ENCODE measurements at regions not wholly inside any gene's neighbourhood (a gene's known extent, or its start where the extent isn't known, plus 50 kb on each side); places are given as distances from the start of the nearest gene placed in this dataset.
"Not testable (repeated sequence)": the region's sequence is repeated elsewhere in the genome, so short reads cannot be mapped to it uniquely, and the experiment has no call there.

DNA sequence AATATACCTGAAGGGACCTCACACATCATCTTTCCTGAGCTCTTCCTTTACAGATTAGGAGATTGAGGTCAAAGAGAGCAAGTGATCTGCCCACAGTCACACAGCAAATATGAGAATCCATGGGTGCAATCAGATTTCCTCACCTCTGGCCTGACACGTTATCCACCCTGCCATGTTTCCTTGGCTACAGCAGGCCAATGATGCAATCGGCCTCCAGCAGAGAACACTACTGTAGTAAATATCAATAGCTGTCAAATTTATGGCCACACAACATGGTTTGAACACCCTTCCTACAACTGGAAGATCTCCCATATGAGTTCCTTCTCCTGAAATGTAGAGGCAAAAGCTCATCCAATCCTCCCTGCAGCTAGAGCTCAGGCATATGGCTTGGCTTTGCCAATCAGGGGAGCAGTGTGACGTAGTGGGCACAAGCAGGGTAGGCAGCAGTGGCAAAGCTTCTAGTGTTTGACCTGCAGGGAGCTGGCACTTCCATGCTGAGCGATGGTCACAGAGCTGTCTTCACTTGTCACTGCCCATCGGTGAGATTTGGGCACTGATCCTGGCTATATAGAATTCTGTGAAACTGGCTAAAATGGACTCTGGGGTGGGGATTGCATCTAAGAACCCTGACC is 271.3 kb downstream of the TJP1 start:
- no peak for DNase-seq

DNA sequence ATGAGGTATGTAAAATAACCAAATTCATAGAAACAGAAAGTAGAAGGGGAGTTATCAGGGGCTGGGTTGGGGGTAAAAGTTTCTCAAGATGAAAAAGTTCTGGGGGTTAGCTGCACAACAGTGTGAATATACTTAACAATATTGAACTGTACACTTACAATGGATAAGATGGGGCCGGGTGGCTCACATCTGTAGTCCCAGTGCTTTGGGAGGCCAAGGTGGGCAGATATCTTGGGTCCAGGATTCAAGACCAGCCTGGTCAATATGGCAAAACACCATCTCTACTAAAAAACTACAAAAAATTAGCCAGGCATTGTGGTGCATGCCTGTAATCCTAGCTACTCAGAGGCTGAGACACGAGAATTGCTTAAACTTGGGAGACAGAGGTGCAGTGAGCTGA is 274.3 kb downstream of the TJP1 start:
- no peak for DNase-seq

DNA sequence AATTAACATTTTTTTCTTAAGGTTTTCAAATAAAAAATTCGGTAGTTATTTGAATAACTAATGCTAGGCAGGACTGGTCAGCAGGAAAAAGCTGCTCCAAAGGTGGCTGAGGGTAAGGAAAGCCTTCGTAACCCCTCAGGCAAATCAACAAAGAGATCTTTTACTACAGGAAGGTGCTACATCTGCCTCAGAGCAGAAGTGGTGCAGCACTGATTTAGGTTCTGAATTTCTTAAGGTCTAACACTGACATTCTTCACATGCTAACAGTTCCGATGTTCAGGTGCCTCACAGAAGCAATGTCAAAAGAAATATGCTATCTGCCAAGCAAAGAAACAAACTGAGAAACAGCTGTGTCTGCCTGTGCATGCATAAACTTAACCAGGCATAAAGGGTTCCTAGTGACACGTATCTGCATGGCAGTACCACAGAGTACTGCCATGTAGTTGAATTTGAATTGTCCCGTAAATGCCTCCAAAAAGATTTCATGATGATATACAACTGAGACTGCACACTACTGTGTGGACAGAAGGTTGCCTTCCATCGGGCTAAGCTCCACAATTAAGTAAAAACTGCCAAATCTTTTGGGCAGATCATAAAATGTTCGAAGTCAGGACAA is 275.0 kb upstream of the NSMCE3 start:
- DNase-seq: no peak

DNA sequence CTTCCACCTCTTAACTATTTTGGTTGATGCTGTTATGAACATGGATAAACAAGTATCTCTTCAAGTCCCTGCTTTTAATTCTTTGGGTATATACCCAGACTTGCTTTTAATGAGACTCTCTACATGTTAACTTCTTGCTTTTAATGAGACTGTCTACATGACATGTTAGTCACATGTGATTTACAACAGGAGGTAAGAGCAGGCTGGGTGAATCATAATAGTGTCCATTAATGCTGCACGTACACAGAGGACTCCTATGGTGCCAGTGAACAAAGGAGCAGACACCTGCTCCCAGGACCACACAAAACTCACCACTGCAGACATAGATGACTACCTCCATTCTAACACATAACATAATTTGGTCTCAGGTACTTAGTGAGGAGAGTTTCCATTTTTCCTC is 273.4 kb upstream of the NSMCE3 start:
- DNase-seq: no peak

DNA sequence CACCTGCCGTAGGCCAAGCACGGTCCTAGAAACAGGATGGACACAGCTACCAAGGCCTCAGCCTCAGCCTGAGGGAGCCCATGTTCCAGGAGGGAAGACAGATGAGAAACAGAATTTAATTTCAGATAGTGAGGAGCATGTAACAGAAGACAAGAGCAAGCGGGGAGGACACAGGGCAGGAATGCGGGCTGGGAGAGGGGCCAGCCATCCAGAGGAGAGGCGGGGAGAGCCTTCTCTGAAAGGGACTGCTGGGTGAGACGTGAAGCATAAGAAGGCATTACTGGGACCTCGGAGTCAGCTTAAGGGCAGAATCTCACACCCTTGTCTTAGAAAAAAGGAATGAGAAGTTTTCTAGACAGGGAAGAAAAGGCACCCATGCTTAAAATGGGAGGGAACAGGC is 271.7 kb upstream of the NSMCE3 start:
- no peak for DNase-seq

DNA sequence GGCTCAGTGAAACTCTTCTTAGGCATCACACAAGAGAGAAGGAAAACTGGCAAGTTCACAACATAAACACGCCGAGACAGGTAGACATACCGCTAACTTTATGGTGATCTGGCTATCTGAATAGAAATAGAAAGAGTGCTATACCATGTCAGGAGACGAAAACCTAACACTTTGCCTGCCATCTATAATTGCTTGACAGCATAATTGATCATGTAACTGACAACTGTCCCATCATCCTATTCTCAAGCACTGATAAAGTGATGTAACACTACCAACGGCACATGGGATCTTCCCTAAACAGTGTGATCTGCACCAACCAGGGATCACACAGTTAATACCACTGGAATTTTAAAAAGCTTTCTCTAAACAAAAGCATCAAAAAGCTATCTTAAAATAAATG is 270.9 kb upstream of the NSMCE3 start:
- no peak for DNase-seq

DNA sequence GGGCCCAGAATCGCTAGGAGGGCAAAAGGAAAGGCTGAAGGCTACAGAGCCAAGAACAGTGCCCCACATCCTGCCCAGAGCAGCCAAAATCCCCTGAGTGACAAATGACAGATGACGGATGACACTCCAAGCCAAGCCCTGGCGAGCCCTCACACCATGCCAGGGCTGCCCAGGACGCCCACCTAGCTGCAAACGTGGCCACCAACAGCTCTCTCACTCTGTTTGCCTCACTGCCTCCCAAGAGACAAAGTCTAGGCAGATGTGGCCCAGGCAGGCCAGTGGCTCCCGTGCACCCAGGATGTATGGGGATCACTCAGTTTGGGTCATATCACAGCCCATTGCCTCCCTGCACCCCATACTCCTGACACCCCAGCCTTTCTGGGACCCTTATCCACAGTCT is 270.1 kb upstream of the NSMCE3 start:
- DNase-seq: no peak

DNA sequence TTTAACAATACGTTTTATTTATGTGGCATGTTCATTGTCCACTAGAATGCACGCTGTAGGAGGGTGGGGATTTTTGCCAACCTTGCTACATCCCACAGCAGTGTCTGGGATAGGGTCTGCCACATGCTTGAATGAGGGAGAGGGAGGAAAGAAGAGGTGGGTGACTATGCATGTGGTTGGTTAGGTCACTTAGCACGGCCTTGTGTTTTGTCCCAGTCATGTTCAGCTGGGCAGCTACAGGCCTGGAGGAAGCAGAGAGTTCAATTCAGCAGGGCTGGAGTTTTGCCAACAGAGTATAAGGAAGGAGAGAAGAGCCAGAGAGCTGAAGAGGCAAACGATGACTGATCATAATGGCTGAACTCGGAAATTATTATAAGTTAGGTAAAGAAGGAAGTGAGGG is 268.4 kb upstream of the NSMCE3 start:
- no peak for DNase-seq

DNA sequence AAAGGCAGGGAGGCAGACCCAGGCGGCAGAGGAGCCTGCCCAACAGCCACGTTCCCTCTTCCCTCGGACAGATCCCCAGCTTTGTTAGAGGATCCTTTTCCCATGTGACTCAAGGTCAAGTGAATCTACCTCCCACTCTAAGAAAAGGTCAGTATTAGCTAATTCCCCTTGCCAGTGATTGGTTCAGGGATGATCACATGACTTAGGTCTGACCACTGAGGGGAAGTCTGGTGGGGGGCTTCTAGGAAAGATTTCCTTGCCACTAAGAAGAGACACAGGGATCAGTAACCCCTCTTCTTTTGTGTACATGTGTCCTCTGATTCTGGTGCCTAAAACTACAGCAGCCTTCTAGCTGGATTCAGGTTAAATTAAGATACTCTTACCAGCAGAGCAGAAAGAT is 266.3 kb upstream of the NSMCE3 start:
- no peak for DNase-seq

DNA sequence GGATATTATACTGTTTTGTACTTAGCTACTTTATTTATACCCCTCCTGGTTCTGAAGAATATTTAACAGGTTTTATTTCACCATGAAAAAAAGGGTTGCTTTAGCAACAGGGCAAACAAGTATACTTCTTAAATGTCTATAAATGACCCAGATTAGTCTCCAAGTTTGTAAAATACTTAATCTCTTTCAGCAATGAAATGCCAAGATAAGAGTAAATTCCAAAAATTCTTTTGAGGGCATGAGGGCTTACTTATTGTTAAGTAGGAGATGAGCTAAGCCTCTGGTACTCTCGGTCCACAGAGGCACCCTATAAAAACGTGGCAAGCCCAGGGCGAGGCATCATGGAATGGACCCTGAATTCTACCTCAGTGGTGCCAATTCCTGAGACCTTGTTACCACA is 264.8 kb upstream of the NSMCE3 start:
- no peak for DNase-seq

DNA sequence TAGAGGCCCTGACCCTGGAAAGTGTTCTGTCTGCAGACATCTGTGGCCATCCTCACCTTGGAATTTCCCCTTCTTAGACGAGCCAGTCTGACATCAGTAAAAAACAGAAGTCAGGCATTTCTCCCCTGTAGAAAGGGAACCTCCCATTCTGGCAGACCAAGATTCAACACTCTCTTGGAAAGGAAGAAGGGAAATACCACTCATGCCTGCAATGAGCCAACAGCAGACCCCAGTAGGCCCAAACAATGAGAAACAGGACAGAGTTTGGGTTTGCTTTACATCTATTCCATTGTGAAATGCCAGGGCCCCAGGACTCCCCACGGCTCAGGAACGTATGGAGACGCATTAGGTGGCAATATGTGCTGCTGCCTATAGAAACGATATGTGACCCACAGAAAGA is 264.0 kb upstream of the NSMCE3 start:
- DNase-seq: no peak

DNA sequence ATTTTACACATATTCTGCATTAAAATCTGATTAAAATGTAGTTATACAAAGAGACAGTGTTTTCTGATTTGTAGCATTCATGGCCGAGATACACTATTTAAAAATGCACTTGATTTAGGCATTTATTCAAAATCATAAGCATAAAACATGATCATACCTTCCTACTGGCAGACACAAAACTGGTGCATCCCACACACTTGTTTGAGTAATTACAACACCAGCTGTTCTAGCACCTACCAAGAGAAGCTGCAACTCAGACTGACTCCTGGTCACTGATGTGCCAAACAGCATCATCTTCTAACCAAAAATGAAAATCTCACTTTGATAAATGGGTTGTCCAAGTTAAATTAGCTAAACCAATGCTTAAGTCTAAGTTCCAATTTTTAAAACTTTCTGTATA is 262.7 kb upstream of the NSMCE3 start:
- DNase-seq: no peak

DNA sequence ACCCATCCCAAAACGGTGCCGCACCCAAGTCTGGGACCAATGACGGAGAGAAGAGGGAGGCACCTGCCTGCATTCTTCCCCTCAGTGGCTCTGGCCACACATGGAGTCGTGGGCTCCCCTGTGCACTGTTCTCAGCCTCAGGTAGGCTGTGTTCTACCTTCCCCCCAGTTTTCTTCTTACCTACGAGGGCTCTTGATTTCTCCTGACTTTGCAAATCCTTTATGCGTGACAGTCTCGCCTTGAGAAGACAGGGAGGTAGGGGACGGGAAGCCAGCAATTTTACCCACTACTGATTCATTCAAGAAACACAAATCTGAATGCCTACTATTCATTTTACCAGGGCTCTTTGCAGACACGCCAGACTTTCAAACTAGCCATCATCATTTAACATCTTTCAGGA is 261.3 kb upstream of the NSMCE3 start:
- DNase-seq: no peak

DNA sequence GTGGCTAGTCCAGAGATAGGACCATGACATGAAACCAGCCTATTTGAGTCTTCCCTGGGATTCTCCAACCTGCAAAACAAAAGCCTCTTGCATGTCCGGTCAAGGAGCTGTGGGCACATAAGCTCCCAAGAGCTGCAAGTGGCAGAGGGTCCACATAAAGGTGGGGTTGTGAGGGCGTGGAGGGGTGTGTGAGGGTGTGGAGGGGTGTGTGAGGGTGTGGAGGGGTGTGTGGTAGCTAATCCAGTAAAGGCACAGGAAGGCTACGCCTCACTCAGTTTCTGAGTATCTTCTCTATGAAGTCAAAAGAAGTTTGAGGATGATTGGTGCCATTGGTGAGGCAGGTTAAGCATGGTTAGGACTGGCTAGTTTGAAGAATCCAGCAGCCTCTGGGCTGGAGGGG is 259.4 kb upstream of the NSMCE3 start:
- no peak for DNase-seq

DNA sequence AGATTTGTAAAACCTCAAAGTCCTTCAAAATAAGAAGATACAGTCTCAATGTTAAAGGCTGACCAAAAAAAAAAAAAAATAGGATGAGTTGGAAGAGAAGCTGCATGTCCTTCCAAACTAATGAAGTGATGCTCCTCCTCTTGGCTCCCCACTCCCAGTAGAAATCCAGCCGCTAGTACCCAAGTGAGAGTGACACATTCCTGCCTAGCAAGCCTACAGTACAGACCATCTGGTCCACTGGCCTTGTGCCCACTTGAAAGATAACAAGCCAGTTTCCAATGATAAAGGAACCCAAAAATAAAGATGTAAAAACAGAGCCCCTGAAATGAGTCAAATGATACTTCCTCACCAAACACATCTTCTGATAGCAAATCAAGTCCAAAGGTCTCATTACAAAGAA is 258.7 kb upstream of the NSMCE3 start:
- no peak for DNase-seq

DNA sequence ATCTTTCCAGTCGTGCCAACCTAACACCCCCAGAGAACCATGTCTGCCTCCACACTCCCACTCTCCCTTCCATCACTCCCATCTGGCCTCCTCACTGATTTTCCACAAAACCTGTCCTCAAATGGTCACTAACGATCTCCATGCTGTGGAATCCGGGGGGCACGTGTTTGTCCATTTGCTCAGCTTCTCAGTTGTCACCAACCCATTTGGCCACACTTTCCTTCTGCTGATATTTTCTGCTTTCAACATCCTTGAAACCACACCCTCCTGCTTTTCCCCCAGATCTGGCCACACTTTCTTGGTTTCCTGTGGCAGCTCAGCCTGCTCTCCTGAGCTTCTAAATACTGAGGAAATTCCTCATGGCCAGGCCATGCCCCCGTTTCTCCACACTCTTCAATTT is 257.2 kb upstream of the NSMCE3 start:
- no peak for DNase-seq

DNA sequence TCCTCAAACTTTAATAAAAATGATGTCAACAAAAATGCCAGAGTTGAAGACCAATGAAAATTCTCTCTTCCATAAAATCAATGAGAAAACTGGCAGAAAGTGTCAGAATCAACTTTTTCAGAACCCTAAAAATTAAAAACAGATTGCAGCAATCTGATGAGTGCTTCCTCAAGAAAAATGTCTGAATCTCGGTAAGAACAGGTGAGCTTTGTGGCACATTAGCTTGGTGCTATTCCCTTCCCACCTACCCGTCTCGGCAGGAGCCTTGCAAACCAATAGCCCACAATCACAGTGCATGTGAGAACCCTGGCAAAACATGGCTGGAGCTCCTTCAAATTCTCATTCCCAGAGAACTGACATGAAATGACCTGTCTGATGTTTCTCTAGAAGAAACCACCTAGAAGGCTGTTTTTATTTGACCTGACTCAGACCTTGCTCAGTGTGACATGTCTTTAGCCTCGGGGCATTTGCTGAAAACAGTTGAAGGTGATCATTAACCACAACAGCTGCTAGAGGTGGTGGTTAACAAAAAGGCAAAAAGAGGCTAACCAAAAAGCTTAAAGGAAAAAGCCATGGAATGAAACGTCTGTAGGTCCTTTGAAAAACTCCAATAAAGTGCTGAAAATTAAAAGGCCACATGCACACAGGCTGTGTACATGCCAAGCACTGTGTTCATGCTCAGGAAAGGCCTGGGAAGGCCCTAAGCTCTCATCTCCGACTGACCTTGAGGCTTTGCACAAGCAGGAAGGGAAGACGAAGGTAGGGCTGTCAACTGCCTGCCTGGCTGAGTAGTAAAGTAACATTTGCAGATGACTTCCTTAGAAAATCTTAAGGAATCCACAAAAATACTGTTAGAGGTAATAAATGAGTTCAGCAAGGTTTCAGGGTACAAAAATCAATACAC is 253.0 kb upstream of the NSMCE3 start:
- DNase-seq: peak; percentile 21

DNA sequence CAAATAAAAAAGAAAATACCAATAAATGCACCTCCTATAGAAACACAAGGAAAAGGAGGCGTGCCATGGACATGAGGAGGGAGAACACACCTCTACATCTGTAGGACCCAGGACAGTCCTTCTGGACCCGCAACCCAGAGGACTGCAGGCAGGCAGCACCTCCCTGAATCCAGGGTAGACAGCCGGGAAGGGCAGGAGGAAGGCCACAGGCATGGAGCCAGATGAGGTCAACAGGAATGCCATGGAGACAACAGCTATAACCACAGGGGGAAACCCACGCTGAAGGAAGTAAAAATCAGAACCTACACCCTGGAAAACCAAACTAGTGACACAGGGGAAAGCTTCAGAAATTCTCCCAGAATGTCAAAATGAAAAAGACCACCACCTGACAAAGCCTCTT is 248.8 kb upstream of the NSMCE3 start:
- DNase-seq: no peak

DNA sequence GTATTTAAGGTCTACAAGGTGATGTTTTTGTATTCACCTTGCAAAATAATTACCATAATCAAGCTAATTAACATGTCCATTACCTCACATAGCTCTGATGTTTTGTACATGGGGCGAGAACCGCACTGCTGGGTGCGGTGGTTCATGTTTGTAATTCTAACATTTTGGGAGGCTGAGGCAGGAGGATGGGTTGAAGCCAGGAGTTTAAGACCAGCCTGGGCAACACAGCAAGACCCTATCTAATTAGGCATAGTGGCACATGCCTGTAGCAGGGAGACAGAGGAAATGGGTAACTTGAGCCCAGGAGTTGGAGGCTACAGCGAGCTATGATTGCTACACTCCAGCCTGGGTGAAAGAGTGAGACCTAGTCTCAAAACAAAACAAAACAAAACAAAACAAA is 248.2 kb upstream of the NSMCE3 start:
- DNase-seq: no peak

DNA sequence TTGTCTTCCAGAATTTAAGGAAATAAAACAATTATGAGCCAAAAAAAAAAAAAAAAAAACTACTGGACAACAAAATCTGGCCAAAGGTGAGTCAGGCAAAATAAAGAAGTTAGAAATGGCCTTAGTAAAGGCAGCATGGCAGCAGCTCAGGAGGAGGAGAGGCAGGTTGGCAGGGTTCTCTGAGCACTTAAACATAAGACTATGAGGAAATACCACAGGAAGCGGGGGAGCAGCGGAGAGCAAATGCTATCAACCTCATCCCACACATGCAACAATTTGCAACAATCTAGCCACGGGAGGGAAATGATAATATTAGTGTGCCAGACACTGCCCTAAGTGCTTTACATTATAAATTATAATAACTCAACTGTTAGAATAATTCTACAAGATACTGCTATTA is 247.3 kb upstream of the NSMCE3 start:
- DNase-seq: no peak

DNA sequence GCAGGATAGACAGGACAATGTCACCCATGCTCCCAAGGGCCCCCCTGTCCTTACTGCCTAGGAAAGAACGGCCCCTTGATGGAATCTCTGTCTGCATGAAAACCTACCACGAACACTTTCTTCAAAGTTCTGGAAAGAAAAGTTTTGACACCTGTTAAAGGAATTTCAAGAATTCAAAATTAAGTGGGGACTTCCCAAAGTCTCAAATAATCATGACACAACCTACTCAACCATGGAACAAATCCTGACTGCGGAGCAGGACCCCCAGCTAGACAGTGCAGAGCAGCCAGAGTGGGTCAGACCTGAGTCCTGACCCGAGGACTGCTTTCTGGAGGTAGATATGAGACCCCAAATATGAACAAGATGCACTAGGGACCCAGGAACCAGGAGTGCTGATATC is 245.3 kb upstream of the NSMCE3 start:
- DNase-seq: no peak

DNA sequence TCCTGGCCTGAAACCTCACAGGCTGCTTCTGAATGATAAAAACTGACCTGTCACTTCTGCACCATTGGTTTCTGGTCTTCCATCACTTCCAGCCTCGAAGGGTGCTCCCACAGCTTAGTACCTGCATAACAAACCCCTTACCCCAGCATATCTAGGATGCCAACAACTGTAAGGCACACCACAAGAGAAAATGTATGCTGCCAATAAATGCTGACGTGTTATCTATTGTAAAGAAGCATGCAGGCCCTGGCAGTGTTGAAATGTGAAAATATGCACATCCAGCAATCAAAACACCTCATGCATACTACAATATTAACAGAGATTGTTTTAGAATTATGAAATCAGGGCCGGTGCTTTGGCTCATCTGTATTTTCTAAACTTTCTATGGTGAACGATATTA is 242.0 kb upstream of the NSMCE3 start:
- no peak for DNase-seq

DNA sequence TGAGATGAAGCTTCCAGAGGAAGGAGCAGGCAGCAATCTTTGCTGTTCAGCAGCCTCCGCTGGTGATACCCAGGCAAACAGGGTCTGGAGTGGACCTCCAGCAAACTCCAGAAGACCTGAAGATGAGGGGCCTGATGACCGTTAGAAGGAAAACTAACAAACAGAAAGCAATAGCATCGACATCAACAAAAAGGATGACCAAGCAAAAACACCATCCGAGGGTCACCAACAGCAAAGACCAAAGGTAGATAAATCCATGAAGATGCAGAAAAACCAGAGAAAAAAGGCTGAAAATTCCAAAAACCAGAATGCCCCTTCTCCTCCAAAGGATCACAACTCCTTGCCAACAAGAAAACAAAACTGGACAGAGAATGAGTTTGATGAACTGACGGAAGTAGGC is 235.9 kb upstream of the NSMCE3 start:
- not testable (repeated sequence) for DNase-seq

DNA sequence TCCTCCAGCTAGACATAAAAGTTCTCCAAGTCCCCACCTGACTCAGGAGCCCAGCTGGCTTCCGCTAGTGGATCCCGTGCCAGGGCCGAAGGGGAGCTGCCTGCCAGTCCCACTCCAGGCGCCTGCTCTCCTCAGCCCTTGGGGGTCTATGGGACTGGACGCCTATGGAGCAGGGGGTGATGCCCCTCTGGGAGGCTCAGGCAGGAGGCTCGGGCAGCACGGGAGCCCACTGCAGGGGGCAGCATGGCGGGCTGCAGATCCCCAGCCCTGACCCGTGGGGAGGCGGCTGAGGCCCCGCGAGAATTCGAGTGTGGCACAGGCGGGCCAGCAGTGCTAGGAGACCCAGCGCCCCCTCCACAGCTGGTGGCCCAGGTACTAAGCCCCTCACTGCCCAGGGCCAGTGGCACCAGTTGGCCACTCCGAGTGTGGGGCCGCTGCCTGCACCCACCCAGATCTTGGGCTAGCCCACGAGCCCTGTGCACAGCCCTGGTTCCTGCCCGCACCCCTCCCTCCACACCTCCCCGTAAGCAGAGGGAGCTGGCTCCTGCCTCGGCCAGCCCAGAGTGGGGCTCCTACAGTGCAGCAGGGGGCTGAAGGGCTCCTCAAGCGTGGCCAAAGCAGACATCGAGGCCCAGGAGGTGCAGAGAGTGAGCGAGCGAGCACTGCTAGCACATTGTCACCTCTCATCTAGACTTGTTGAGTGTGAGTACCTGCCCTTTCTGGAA is 221.3 kb upstream of the NSMCE3 start:
- DNase-seq: no peak

Data from NCI-H2081 treated with DMSO at 0.1 percent for 48 hours (cell line).